ENCODE measurements at regions not wholly inside any gene's neighbourhood (a gene's known extent, or its start where the extent isn't known, plus 50 kb on each side); places are given as distances from the start of the nearest gene placed in this dataset.

GRCh38 chr1:230548357-230548756 lies 93.9 kb upstream of the COG2 start:
- no peak for DNase-seq (ENCODE audit: extremely low spot score)
- no peaks in the 10 kb centered on the region for H3K36me3 ChIP-seq (ENCODE audit: insufficient read depth)
- no peaks in the 10 kb centered on the region for H3K4me1 ChIP-seq (ENCODE audit: insufficient read depth)
- no peak overlapping the region for H3K27ac ChIP-seq (ENCODE audit: low read depth)
- WGBS = 65% methylated on average over 2 of the region's 2 CpGs
- H3K4me3 ChIP-seq (ENCODE audit: low read depth, low read length) = no peak overlapping the region

GRCh38 chr1:230545181-230545580 lies 97.1 kb upstream of the COG2 start:
- 91% methylated on average over 3 of the region's 3 CpGs for WGBS

GRCh38 chr1:230544758-230545157 lies 97.5 kb upstream of the COG2 start:
- H3K4me1 ChIP-seq (ENCODE audit: insufficient read depth) = no peaks in the 10 kb centered on the region
- no peaks in the 10 kb centered on the region for H3K36me3 ChIP-seq (ENCODE audit: insufficient read depth)
- DNase-seq (ENCODE audit: extremely low spot score) = no peak
- no peak overlapping the region for H3K27ac ChIP-seq (ENCODE audit: low read depth)
- H3K4me3 ChIP-seq (ENCODE audit: low read depth, low read length) = no peak overlapping the region

More at GRCh38 chr1:230545181-230545580, 97.1 kb upstream of the COG2 start:
- Histone ChIP-seq H3K4me3 (ENCODE audit: low read depth, low read length) (no peak overlapping the region), H3K36me3 (ENCODE audit: insufficient read depth) (no peaks in the 10 kb centered on the region), H3K27ac (ENCODE audit: low read depth) (no peak overlapping the region), H3K4me1 (ENCODE audit: insufficient read depth) (no peaks in the 10 kb centered on the region)
- DNase-seq (ENCODE audit: extremely low spot score) = no peak

- 93% methylated on average over 2 of the region's 2 CpGs for WGBS
- no peak for DNase-seq (ENCODE audit: extremely low spot score)
- Histone ChIP-seq H3K27ac (ENCODE audit: low read depth) (no peak overlapping the region), H3K4me3 (ENCODE audit: low read depth, low read length) (no peak overlapping the region), H3K36me3 (ENCODE audit: insufficient read depth) (no peaks in the 10 kb centered on the region), H3K4me1 (ENCODE audit: insufficient read depth) (no peaks in the 10 kb centered on the region)
These were observed 99.2 kb upstream of the COG2 start for GRCh38 chr1:230543085-230543484.

- 86% methylated on average over 2 of the region's 2 CpGs for WGBS
- Histone ChIP-seq H3K27ac (ENCODE audit: low read depth) (no peak overlapping the region), H3K4me1 (ENCODE audit: insufficient read depth) (no peaks in the 10 kb centered on the region), H3K36me3 (ENCODE audit: insufficient read depth) (no peaks in the 10 kb centered on the region), H3K4me3 (ENCODE audit: low read depth, low read length) (no peak overlapping the region)
- no peak for DNase-seq (ENCODE audit: extremely low spot score)
These were observed 99.6 kb upstream of the COG2 start for GRCh38 chr1:230542681-230543080.

GRCh38 chr1:230542054-230542453 lies 100.2 kb upstream of the COG2 start:
- DNase-seq (ENCODE audit: extremely low spot score) = no peak
- H3K4me3 ChIP-seq (ENCODE audit: low read depth, low read length) = no peak overlapping the region
- H3K4me1 ChIP-seq (ENCODE audit: insufficient read depth) = no peaks in the 10 kb centered on the region
- H3K36me3 ChIP-seq (ENCODE audit: insufficient read depth) = no peaks in the 10 kb centered on the region
- H3K27ac ChIP-seq (ENCODE audit: low read depth) = no peak overlapping the region

- H3K4me3 ChIP-seq (ENCODE audit: low read depth, low read length) = no peak overlapping the region
- no peaks in the 10 kb centered on the region for H3K36me3 ChIP-seq (ENCODE audit: insufficient read depth)
- WGBS = 77% methylated on average over 2 of the region's 2 CpGs
- H3K27ac ChIP-seq (ENCODE audit: low read depth) = no peak overlapping the region
- H3K4me1 ChIP-seq (ENCODE audit: insufficient read depth) = no peaks in the 10 kb centered on the region
- DNase-seq (ENCODE audit: extremely low spot score) = no peak
These were observed 101.0 kb upstream of the COG2 start for GRCh38 chr1:230541306-230541705.

GRCh38 chr1:230540421-230541155 lies 101.7 kb upstream of the COG2 start:
- WGBS = 45% methylated on average over 6 of the region's 6 CpGs
- no peak overlapping the region for H3K27ac ChIP-seq (ENCODE audit: low read depth)
- H3K4me1 ChIP-seq (ENCODE audit: insufficient read depth) = no peaks in the 10 kb centered on the region
- no peak for DNase-seq (ENCODE audit: extremely low spot score)
- no peak overlapping the region for H3K4me3 ChIP-seq (ENCODE audit: low read depth, low read length)
- no peaks in the 10 kb centered on the region for H3K36me3 ChIP-seq (ENCODE audit: insufficient read depth)

GRCh38 chr1:230537456-230537855 lies 104.8 kb upstream of the COG2 start:
- Histone ChIP-seq H3K27ac (ENCODE audit: low read depth) (no peak overlapping the region), H3K4me3 (ENCODE audit: low read depth, low read length) (no peak overlapping the region), H3K36me3 (ENCODE audit: insufficient read depth) (no peaks in the 10 kb centered on the region), H3K4me1 (ENCODE audit: insufficient read depth) (no peaks in the 10 kb centered on the region)
- DNase-seq (ENCODE audit: extremely low spot score) = no peak
- 72% methylated on average over 9 of the region's 9 CpGs for WGBS

- Histone ChIP-seq H3K4me3 (ENCODE audit: low read depth, low read length) (no peak overlapping the region), H3K36me3 (ENCODE audit: insufficient read depth) (no peaks in the 10 kb centered on the region), H3K27ac (ENCODE audit: low read depth) (no peak overlapping the region), H3K4me1 (ENCODE audit: insufficient read depth) (no peaks in the 10 kb centered on the region)
- no peak for DNase-seq (ENCODE audit: extremely low spot score)
- WGBS = 67% methylated on average over 1 of the region's 1 CpG
These were observed 105.6 kb upstream of the COG2 start for GRCh38 chr1:230536641-230537155.

GRCh38 chr1:230534224-230534623 lies 108.1 kb upstream of the COG2 start:
- no peak overlapping the region for H3K4me3 ChIP-seq (ENCODE audit: low read depth, low read length)
- H3K36me3 ChIP-seq (ENCODE audit: insufficient read depth) = no peaks in the 10 kb centered on the region
- no peak overlapping the region for H3K27ac ChIP-seq (ENCODE audit: low read depth)
- no peaks in the 10 kb centered on the region for H3K4me1 ChIP-seq (ENCODE audit: insufficient read depth)
- WGBS = 70% methylated on average over 2 of the region's 2 CpGs
- DNase-seq (ENCODE audit: extremely low spot score) = no peak

GRCh38 chr1:230531103-230531502 lies 105.0 kb upstream of the PGBD5 start:
- DNase-seq (ENCODE audit: extremely low spot score) = no peak
- H3K27ac ChIP-seq (ENCODE audit: low read depth) = no peak overlapping the region
- H3K36me3 ChIP-seq (ENCODE audit: insufficient read depth) = no peaks in the 10 kb centered on the region
- H3K4me3 ChIP-seq (ENCODE audit: low read depth, low read length) = no peak overlapping the region
- H3K4me1 ChIP-seq (ENCODE audit: insufficient read depth) = no peaks in the 10 kb centered on the region

- 79% methylated on average over 2 of the region's 2 CpGs for WGBS
- Histone ChIP-seq H3K4me1 (ENCODE audit: insufficient read depth) (no peaks in the 10 kb centered on the region), H3K4me3 (ENCODE audit: low read depth, low read length) (no peak overlapping the region), H3K27ac (ENCODE audit: low read depth) (no peak overlapping the region), H3K36me3 (ENCODE audit: insufficient read depth) (no peaks in the 10 kb centered on the region)
- DNase-seq (ENCODE audit: extremely low spot score) = no peak
These were observed 93.1 kb upstream of the PGBD5 start for GRCh38 chr1:230519246-230519645.

GRCh38 chr1:230518511-230518910 lies 92.4 kb upstream of the PGBD5 start:
- WGBS = 55% methylated on average over 5 of the region's 5 CpGs
- H3K36me3 ChIP-seq (ENCODE audit: insufficient read depth) = no peaks in the 10 kb centered on the region
- H3K4me3 ChIP-seq (ENCODE audit: low read depth, low read length) = no peak overlapping the region
- no peak overlapping the region for H3K27ac ChIP-seq (ENCODE audit: low read depth)
- H3K4me1 ChIP-seq (ENCODE audit: insufficient read depth) = no peaks in the 10 kb centered on the region
- no peak for DNase-seq (ENCODE audit: extremely low spot score)

GRCh38 chr1:230517786-230518185 lies 91.7 kb upstream of the PGBD5 start:
- H3K4me3 ChIP-seq (ENCODE audit: low read depth, low read length) = no peak overlapping the region
- H3K36me3 ChIP-seq (ENCODE audit: insufficient read depth) = no peaks in the 10 kb centered on the region
- H3K27ac ChIP-seq (ENCODE audit: low read depth) = no peak overlapping the region
- no peak for DNase-seq (ENCODE audit: extremely low spot score)
- WGBS = 79% methylated on average over 2 of the region's 2 CpGs
- H3K4me1 ChIP-seq (ENCODE audit: insufficient read depth) = no peaks in the 10 kb centered on the region
